GM10248 (cell line): ENCODE measurements at regions not wholly inside any gene's neighbourhood (a gene's known extent, or its start where the extent isn't known, plus 50 kb on each side); places are given as distances from the start of the nearest gene placed in this dataset.

ENCODE experiments used
- CTCF ChIA-PET: fragments of 300-600 bp; sonication (Branson Sonifier 250); formaldehyde crosslinking; extraction: SDS; loops from one replicate; lab custom pipeline; 2021; ENCODE audit warnings: antibody characterized with exemption; lab: Yijun Ruan, JAX
- POLR2A ChIA-PET: fragments of 350-650 bp; sonication (Branson Sonifier 250); formaldehyde crosslinking; extraction: SDS; loops from one replicate; lab custom pipeline; 2020; ENCODE audit warnings: antibody characterized with exemption; lab: Yijun Ruan, JAX
- DNase-seq: peaks from one replicate; pipeline ENCODE4 v3.0.0; 2012; ENCODE audit errors: extremely low spot score
- CTCF ChIP-seq: IDR thresholded peaks from 2 replicates; pipeline ENCODE4 v1.5.1; 2012; ENCODE audit warnings: mild to moderate bottlenecking, low read depth; ENCODE audit errors: extremely low read depth, missing control alignments, control extremely low read depth

- no peak for DNase-seq
- no peak for TF ChIP-seq CTCF
- POLR2A ChIA-PET = no interaction called here
- CTCF ChIA-PET = interaction anchor here (2.1 kb wide), 1 partner anchor 15 kb away, joined by 6 read pairs; no protein-coding TSS in a partner anchor
Observed at GRCh38 chr10:23514321-23514720, 75.4 kb downstream of the OTUD1 start.

- CTCF ChIA-PET = interaction anchor here (1.0 to 1.4 kb wide), 2 partner anchors 20 to 56 kb away, joined by 3 to 4 read pairs; no protein-coding TSS in a partner anchor
- POLR2A ChIA-PET = no interaction called here
- no peak for DNase-seq
- peak; percentile 19 for TF ChIP-seq CTCF
Observed at GRCh38 chr10:23516530-23516929, 77.7 kb downstream of the OTUD1 start.

- no peak for DNase-seq
- CTCF ChIA-PET = interaction anchor here (1.0 to 1.3 kb wide), 2 partner anchors 13 to 56 kb away, joined by 3 read pairs; no protein-coding TSS in a partner anchor
- TF ChIP-seq CTCF = no peak
- POLR2A ChIA-PET = no interaction called here
Observed at GRCh38 chr10:23517155-23517554, 78.3 kb downstream of the OTUD1 start.

GRCh38 chr10:23521735-23522134 is 82.9 kb downstream of the OTUD1 start:
- ChIA-PET CTCF (interaction anchor here (0.8 to 11.5 kb wide), 2 partner anchors 206 to 363 kb away, joined by 3 to 126 read pairs; no protein-coding TSS in a partner anchor), POLR2A (no interaction called here)
- no peak for DNase-seq
- TF ChIP-seq CTCF = no peak

- DNase-seq = no peak
- ChIA-PET CTCF (interaction anchor here (0.8 to 11.5 kb wide), 2 partner anchors 207 to 364 kb away, joined by 3 to 126 read pairs; no protein-coding TSS in a partner anchor), POLR2A (no interaction called here)
- no peak for TF ChIP-seq CTCF
Observed at GRCh38 chr10:23522345-23522744, 83.5 kb downstream of the OTUD1 start.

- TF ChIP-seq CTCF = no peak
- DNase-seq = no peak
- ChIA-PET POLR2A (no interaction called here), CTCF (interaction anchor here (11.5 kb wide), 1 partner anchor 208 kb away, joined by 126 read pairs; no protein-coding TSS in a partner anchor)
Observed at GRCh38 chr10:23523251-23523650, 84.4 kb downstream of the OTUD1 start.
